PC-9 (cell line): ENCODE measurements at regions not wholly inside any gene's neighbourhood (a gene's known extent, or its start where the extent isn't known, plus 50 kb on each side); places are given as distances from the start of the nearest gene placed in this dataset.

ENCODE experiments used
- BruUV-seq: library from RNA; stranded (reverse); fragments of 400-500 nt; replicated peaks from 2 replicates; lab custom pipeline; 2021; lab: Mats Ljungman, UMichigan
- CTCF ChIA-PET: fragments of 300-600 bp; sonication (Branson Sonifier 250); formaldehyde crosslinking; loops from one replicate; lab custom pipeline; 2022; ENCODE audit warnings: antibody characterized with exemption; lab: Charles Lee
- POLR2A ChIA-PET: fragments of 300-600 bp; sonication (Branson Sonifier 250); formaldehyde crosslinking; loops from one replicate; lab custom pipeline; 2022; ENCODE audit warnings: antibody characterized with exemption; ENCODE audit not compliant: unreplicated experiment; lab: Charles Lee
- DNase-seq, 2 experiments: peaks; one replicate each; pipeline versions ENCODE4 v3.0.0 to v3.0.0-alpha.2; 2015 to 2022; ENCODE audit warnings: mixed read lengths in 1 of 2
- H2AFZ ChIP-seq: fragments of 200-600 bp; sonication (generic); 2 replicates; pipeline ENCODE4 v1.8.1; 2017; ENCODE audit warnings: antibody characterized with exemption
- H3F3A ChIP-seq: fragments of 200-600 bp; sonication (generic); 2 replicates; pipeline ENCODE4 v1.8.1; 2017; ENCODE audit warnings: antibody characterized with exemption, mild to moderate bottlenecking, low read depth; ENCODE audit not compliant: insufficient read depth
- H3K27ac ChIP-seq: fragments of 200-600 bp; sonication (generic); 2 replicates; pipeline ENCODE4 v1.6.1; 2016; ENCODE audit warnings: mixed run types
- H3K27me3 ChIP-seq: fragments of 200-600 bp; sonication (generic); 2 replicates; pipeline ENCODE4 v1.6.1; 2016; ENCODE audit warnings: low read depth, mixed run types; ENCODE audit not compliant: insufficient read depth
- H3K36me3 ChIP-seq: fragments of 200-600 bp; sonication (generic); 2 replicates; pipeline ENCODE4 v1.6.1; 2016; ENCODE audit warnings: low read depth, mixed run types
- H3K4me1 ChIP-seq: fragments of 200-600 bp; sonication (generic); replicated peaks from 2 replicates; pipeline ENCODE4 v1.6.1; 2016; ENCODE audit warnings: mixed run types; ENCODE audit not compliant: insufficient read depth
- H3K4me2 ChIP-seq: fragments of 200-600 bp; sonication (generic); 2 replicates; pipeline ENCODE4 v1.6.1; 2017; ENCODE audit warnings: mixed run types
- H3K4me3 ChIP-seq: fragments of 200-600 bp; sonication (generic); 2 replicates; pipeline ENCODE4 v1.6.1; 2016; ENCODE audit warnings: mixed run types
- H3K79me2 ChIP-seq: fragments of 200-600 bp; sonication (generic); 2 replicates; pipeline ENCODE4 v1.6.1; 2017; ENCODE audit warnings: low read depth, mixed run types
- H3K9me2 ChIP-seq: fragments of 200-600 bp; sonication (generic); 2 replicates; pipeline ENCODE4 v1.8.1; 2017; ENCODE audit warnings: mild to moderate bottlenecking; ENCODE audit not compliant: insufficient read depth
- H3K9me3 ChIP-seq: fragments of 200-600 bp; sonication (generic); 2 replicates; pipeline ENCODE4 v1.8.1; 2016; ENCODE audit warnings: low read depth; ENCODE audit not compliant: insufficient read depth
- H4K20me1 ChIP-seq: fragments of 200-600 bp; sonication (generic); 2 replicates; pipeline ENCODE4 v1.8.1; 2017; ENCODE audit not compliant: insufficient read depth
- CTCF ChIP-seq: fragments of 200-600 bp; sonication (generic); conservative IDR thresholded peaks from 2 replicates; pipeline ENCODE4 v1.6.1; 2017; ENCODE audit warnings: mixed run types, antibody characterized with exemption, mild to moderate bottlenecking, moderate library complexity
- EZH2 ChIP-seq: fragments of 200-600 bp; sonication (generic); IDR thresholded peaks from 2 replicates; pipeline ENCODE4 v1.8.0; 2017; ENCODE audit warnings: antibody characterized with exemption, low read depth
- intact Hi-C: fragments of 100-400 bp; cut with micrococcal nuclease; formaldehyde crosslinking; loops from one replicate; pipeline ENCODE4 v1.10.0; 2022; ENCODE audit not compliant: unreplicated experiment

GRCh38 chr5:168006456-168007130 lies 284.9 kb upstream of the WWC1 start:
- H3K9me3 ChIP-seq: no peaks in the 10 kb centered on the region
- H2AFZ ChIP-seq: no peak overlapping the region
- H3K27me3 ChIP-seq: peaks cover 43% of the 10 kb centered on the region
- no peak overlapping the region for H3K4me2 ChIP-seq
- no peak for DNase-seq
- no peaks in the 10 kb centered on the region; the same call in 1 of the 2 replicates for H4K20me1 ChIP-seq
- no peak overlapping the region for H3K4me3 ChIP-seq
- intact Hi-C loops: no loop called here
- CTCF ChIA-PET: no interaction called here
- no peaks in the 10 kb centered on the region for H3K4me1 ChIP-seq
- no peaks in the 10 kb centered on the region for H3K79me2 ChIP-seq
- TF ChIP-seq EZH2 (no peak), CTCF (no peak)
- no TSS peak for BruUV-seq
- H3K27ac ChIP-seq: no peak overlapping the region
- POLR2A ChIA-PET: interaction anchor here (0.8 kb wide), 1 partner anchor 214 kb away, joined by 8 read pairs; no protein-coding TSS in a partner anchor
- no peaks in the 10 kb centered on the region for H3K9me2 ChIP-seq
- H3F3A ChIP-seq: no peaks in the 10 kb centered on the region
- H3K36me3 ChIP-seq: no peaks in the 10 kb centered on the region

GRCh38 chr5:168007286-168007685 lies 284.2 kb upstream of the WWC1 start:
- intact Hi-C loops: no loop called here
- Histone ChIP-seq H3K4me1 (no peaks in the 10 kb centered on the region), H2AFZ (no peak overlapping the region), H4K20me1 (no peaks in the 10 kb centered on the region), H3K27me3 (peaks cover 45% of the 10 kb centered on the region), H3K9me3 (no peaks in the 10 kb centered on the region), H3K9me2 (no peaks in the 10 kb centered on the region), H3K79me2 (no peaks in the 10 kb centered on the region), H3K4me2 (no peak overlapping the region), H3F3A (no peaks in the 10 kb centered on the region), H3K4me3 (no peak overlapping the region), H3K27ac (no peak overlapping the region), H3K36me3 (no peaks in the 10 kb centered on the region)
- CTCF ChIA-PET: no interaction called here
- TF ChIP-seq EZH2: no peak
- no peak for TF ChIP-seq CTCF
- no TSS peak for BruUV-seq
- POLR2A ChIA-PET: no interaction called here
- no peak for DNase-seq

GRCh38 chr5:168008555-168008954 lies 282.9 kb upstream of the WWC1 start:
- Histone ChIP-seq H3F3A (no peaks in the 10 kb centered on the region), H2AFZ (no peak overlapping the region), H3K4me1 (no peaks in the 10 kb centered on the region), H3K27me3 (peaks cover 45% of the 10 kb centered on the region), H3K9me2 (no peaks in the 10 kb centered on the region), H3K36me3 (no peaks in the 10 kb centered on the region), H3K4me2 (no peak overlapping the region), H3K27ac (no peak overlapping the region), H3K9me3 (no peaks in the 10 kb centered on the region), H4K20me1 (no peaks in the 10 kb centered on the region), H3K4me3 (no peak overlapping the region), H3K79me2 (no peaks in the 10 kb centered on the region)
- BruUV-seq: no TSS peak
- DNase-seq: no peak
- TF ChIP-seq CTCF (no peak), EZH2 (no peak)
- ChIA-PET POLR2A (no interaction called here), CTCF (no interaction called here)
- intact Hi-C loops: no loop called here
